Hepatocyte (in vitro differentiated cells): ENCODE measurements at regions not wholly inside any gene's neighbourhood (a gene's known extent, or its start where the extent isn't known, plus 50 kb on each side); places are given as distances from the start of the nearest gene placed in this dataset.

Experiments used
- DNase-seq: peaks from one replicate; pipeline ENCODE4 v3.0.0-alpha.2; 2016; ENCODE audit warnings: low spot score
- H2AFZ ChIP-seq: fragments of 200-600 bp; sonication (generic); 2 replicates; pipeline ENCODE4 v1.6.0; 2016; ENCODE audit warnings: antibody characterized with exemption, mild to moderate bottlenecking
- H3K27ac ChIP-seq: fragments of 200-600 bp; sonication (generic); 2 replicates; pipeline ENCODE4 v1.5.1; 2016; ENCODE audit warnings: mild to moderate bottlenecking
- H3K27me3 ChIP-seq: fragments of 200-600 bp; sonication (generic); 2 replicates; pipeline ENCODE4 v1.6.1; 2016
- H3K36me3 ChIP-seq: fragments of 200-600 bp; sonication (generic); replicated peaks from 2 replicates; pipeline ENCODE4 v1.5.1; 2016; ENCODE audit warnings: low read depth; ENCODE audit not compliant: insufficient read depth
- H3K4me1 ChIP-seq: fragments of 200-600 bp; sonication (generic); 2 replicates; pipeline ENCODE4 v1.5.1; 2016; ENCODE audit warnings: mild to moderate bottlenecking, moderate library complexity; ENCODE audit not compliant: insufficient read depth
- H3K4me2 ChIP-seq: fragments of 200-600 bp; sonication (generic); 2 replicates; pipeline ENCODE4 v1.6.0; 2016
- H3K4me3 ChIP-seq: fragments of 200-600 bp; sonication (generic); 2 replicates; pipeline ENCODE4 v1.5.1; 2016; ENCODE audit warnings: mild to moderate bottlenecking
- H3K79me2 ChIP-seq: fragments of 200-600 bp; sonication (generic); 2 replicates; pipeline ENCODE4 v1.6.0; 2017; ENCODE audit warnings: mild to moderate bottlenecking
- H3K9me2 ChIP-seq: fragments of 200-600 bp; sonication (generic); replicated peaks from 2 replicates; pipeline ENCODE4 v1.6.0; 2017; ENCODE audit warnings: mild to moderate bottlenecking; ENCODE audit not compliant: insufficient read depth
- H3K9me3 ChIP-seq: fragments of 200-600 bp; sonication (generic); 2 replicates; pipeline ENCODE4 v1.5.1; 2016; ENCODE audit warnings: low read depth, mild to moderate bottlenecking
- H4K20me1 ChIP-seq: fragments of 200-600 bp; sonication (generic); 2 replicates; pipeline ENCODE4 v1.6.0; 2016; ENCODE audit warnings: mild to moderate bottlenecking; ENCODE audit not compliant: insufficient read depth, poor library complexity, severe bottlenecking
- CTCF ChIP-seq: fragments of 200-600 bp; sonication (generic); IDR thresholded peaks from 2 replicates; pipeline ENCODE4 v1.5.1; 2016; ENCODE audit warnings: antibody characterized with exemption, mild to moderate bottlenecking; ENCODE audit not compliant: poor library complexity
- EZH2 ChIP-seq: fragments of 200-600 bp; sonication (generic); IDR thresholded peaks from 2 replicates; pipeline ENCODE4 v1.6.1; 2016; ENCODE audit warnings: antibody characterized with exemption, mild to moderate bottlenecking, borderline replicate concordance
- EZH2phosphoT487 ChIP-seq: fragments of 200-600 bp; sonication (generic); IDR thresholded peaks from one replicate; pipeline ENCODE4 v1.6.1; 2018; ENCODE audit warnings: antibody characterized with exemption, mild to moderate bottlenecking, low read depth, moderate library complexity; ENCODE audit not compliant: unreplicated experiment, severe bottlenecking
- WGBS: methylation state at CpG from one replicate; pipeline ENCODE4 v1.1.6; 2016; ENCODE audit warnings: low lambda C conversion rate; ENCODE audit errors: missing lambda C conversion rate; 5-methylcytosine and 5-hydroxymethylcytosine counted together

GRCh38 chr2:147559070-147559725, 285.6 kb upstream of the ACVR2A start:
- Histone ChIP-seq H4K20me1 (no peaks in the 10 kb centered on the region), H2AFZ (no peak overlapping the region), H3K4me3 (no peak overlapping the region), H3K27me3 (no peaks in the 10 kb centered on the region), H3K4me2 (no peak overlapping the region), H3K27ac (no peak overlapping the region), H3K4me1 (no peaks in the 10 kb centered on the region), H3K9me2 (no peaks in the 10 kb centered on the region), H3K9me3 (no peaks in the 10 kb centered on the region), H3K36me3 (no peaks in the 10 kb centered on the region), H3K79me2 (no peaks in the 10 kb centered on the region)
- DNase-seq: no peak
- no peak for TF ChIP-seq EZH2
- TF ChIP-seq EZH2phosphoT487: no peak
- no peak for TF ChIP-seq CTCF
- 86% methylated on average over 4 of the region's 4 CpGs for WGBS

GRCh38 chr2:147558620-147559019, 286.2 kb upstream of the ACVR2A start:
- Histone ChIP-seq H3K27me3 (no peaks in the 10 kb centered on the region), H3K4me3 (no peak overlapping the region), H3K27ac (no peak overlapping the region), H3K36me3 (no peaks in the 10 kb centered on the region), H2AFZ (no peak overlapping the region), H3K9me3 (no peaks in the 10 kb centered on the region), H4K20me1 (no peaks in the 10 kb centered on the region), H3K9me2 (no peaks in the 10 kb centered on the region), H3K4me2 (no peak overlapping the region), H3K4me1 (no peaks in the 10 kb centered on the region), H3K79me2 (no peaks in the 10 kb centered on the region)
- TF ChIP-seq CTCF: no peak
- TF ChIP-seq EZH2phosphoT487: no peak
- TF ChIP-seq EZH2: no peak
- no peak for DNase-seq
- WGBS: 94% methylated on average over 3 of the region's 3 CpGs

- H3K27me3 ChIP-seq: no peaks in the 10 kb centered on the region
- no peaks in the 10 kb centered on the region for H3K79me2 ChIP-seq
- no peaks in the 10 kb centered on the region for H4K20me1 ChIP-seq
- H2AFZ ChIP-seq: no peak overlapping the region
- H3K4me3 ChIP-seq: no peak overlapping the region
- H3K36me3 ChIP-seq: no peaks in the 10 kb centered on the region
- H3K27ac ChIP-seq: no peak overlapping the region
- H3K9me2 ChIP-seq: no peaks in the 10 kb centered on the region
- H3K4me2 ChIP-seq: no peak overlapping the region
- H3K9me3 ChIP-seq: no peaks in the 10 kb centered on the region
- 98% methylated on average over 5 of the region's 5 CpGs for WGBS
- TF ChIP-seq EZH2phosphoT487: no peak
- no peak for TF ChIP-seq EZH2
- TF ChIP-seq CTCF: no peak
- peaks cover 4% of the 10 kb centered on the region for H3K4me1 ChIP-seq
- no peak for DNase-seq
Measured at GRCh38 chr2:147554521-147555107, 290.2 kb upstream of the ACVR2A start.
